ENCODE measurements at regions not wholly inside any gene's neighbourhood (a gene's known extent, or its start where the extent isn't known, plus 50 kb on each side); places are given as distances from the start of the nearest gene placed in this dataset.

GRCh38 chr3:154893813-154894212, 186.3 kb upstream of the MME start:
- ATAC-seq (no peak), DNase-seq (ENCODE audit: low spot score) (no peak)
- Mint-ChIP-seq H3K9me3 (peaks cover 7% of the 10 kb centered on the region), H3K27ac (no peak overlapping the region), H3K36me3 (0 out of 2 replicates have a peak, but pooled peaks cover under 1% of the 10 kb centered on the region), H3K4me3 (no peak overlapping the region), H3K27me3 (ENCODE audit: low read depth) (no peaks in the 10 kb centered on the region), H3K4me1 (no peaks in the 10 kb centered on the region)
- TF ChIP-seq OVOL2 (CRISPR knock-in tag; IDR thresholded peaks at IDR 0.05; ENCODE audit: borderline replicate concordance): no peak
- TF ChIP-seq ZNF396 (CRISPR knock-in tag; IDR thresholded peaks at IDR 0.05; ENCODE audit: borderline replicate concordance): no peak
- TF ChIP-seq ERG (CRISPR knock-in tag; IDR thresholded peaks at IDR 0.05): no peak
- no peak for TF ChIP-seq EMX1 (CRISPR knock-in tag; IDR thresholded peaks at IDR 0.05)
- no peak for TF ChIP-seq FOXK1 (CRISPR knock-in tag; IDR thresholded peaks at IDR 0.05)
- TF ChIP-seq GTF2I (CRISPR knock-in tag; conservative IDR thresholded peaks at IDR 0.05): no peak
- no peak for TF ChIP-seq NR3C1 (CRISPR knock-in tag; conservative IDR thresholded peaks at IDR 0.05; ENCODE audit: low read depth)
- TF ChIP-seq PRDM15 (CRISPR knock-in tag; IDR thresholded peaks at IDR 0.05): no peak
- TF ChIP-seq USF1 (CRISPR knock-in tag; IDR thresholded peaks at IDR 0.05): no peak
- no peak for TF ChIP-seq JUN (CRISPR knock-in tag; IDR thresholded peaks at IDR 0.05)
- TF ChIP-seq, protein P1, sequence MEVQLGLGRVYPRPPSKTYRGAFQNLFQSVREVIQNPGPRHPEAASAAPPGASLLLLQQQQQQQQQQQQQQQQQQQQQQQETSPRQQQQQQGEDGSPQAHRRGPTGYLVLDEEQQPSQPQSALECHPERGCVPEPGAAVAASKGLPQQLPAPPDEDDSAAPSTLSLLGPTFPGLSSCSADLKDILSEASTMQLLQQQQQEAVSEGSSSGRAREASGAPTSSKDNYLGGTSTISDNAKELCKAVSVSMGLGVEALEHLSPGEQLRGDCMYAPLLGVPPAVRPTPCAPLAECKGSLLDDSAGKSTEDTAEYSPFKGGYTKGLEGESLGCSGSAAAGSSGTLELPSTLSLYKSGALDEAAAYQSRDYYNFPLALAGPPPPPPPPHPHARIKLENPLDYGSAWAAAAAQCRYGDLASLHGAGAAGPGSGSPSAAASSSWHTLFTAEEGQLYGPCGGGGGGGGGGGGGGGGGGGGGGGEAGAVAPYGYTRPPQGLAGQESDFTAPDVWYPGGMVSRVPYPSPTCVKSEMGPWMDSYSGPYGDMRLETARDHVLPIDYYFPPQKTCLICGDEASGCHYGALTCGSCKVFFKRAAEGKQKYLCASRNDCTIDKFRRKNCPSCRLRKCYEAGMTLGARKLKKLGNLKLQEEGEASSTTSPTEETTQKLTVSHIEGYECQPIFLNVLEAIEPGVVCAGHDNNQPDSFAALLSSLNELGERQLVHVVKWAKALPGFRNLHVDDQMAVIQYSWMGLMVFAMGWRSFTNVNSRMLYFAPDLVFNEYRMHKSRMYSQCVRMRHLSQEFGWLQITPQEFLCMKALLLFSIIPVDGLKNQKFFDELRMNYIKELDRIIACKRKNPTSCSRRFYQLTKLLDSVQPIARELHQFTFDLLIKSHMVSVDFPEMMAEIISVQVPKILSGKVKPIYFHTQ (CRISPR knock-in tag; IDR thresholded peaks at IDR 0.05): no peak
- TF ChIP-seq, protein P2, sequence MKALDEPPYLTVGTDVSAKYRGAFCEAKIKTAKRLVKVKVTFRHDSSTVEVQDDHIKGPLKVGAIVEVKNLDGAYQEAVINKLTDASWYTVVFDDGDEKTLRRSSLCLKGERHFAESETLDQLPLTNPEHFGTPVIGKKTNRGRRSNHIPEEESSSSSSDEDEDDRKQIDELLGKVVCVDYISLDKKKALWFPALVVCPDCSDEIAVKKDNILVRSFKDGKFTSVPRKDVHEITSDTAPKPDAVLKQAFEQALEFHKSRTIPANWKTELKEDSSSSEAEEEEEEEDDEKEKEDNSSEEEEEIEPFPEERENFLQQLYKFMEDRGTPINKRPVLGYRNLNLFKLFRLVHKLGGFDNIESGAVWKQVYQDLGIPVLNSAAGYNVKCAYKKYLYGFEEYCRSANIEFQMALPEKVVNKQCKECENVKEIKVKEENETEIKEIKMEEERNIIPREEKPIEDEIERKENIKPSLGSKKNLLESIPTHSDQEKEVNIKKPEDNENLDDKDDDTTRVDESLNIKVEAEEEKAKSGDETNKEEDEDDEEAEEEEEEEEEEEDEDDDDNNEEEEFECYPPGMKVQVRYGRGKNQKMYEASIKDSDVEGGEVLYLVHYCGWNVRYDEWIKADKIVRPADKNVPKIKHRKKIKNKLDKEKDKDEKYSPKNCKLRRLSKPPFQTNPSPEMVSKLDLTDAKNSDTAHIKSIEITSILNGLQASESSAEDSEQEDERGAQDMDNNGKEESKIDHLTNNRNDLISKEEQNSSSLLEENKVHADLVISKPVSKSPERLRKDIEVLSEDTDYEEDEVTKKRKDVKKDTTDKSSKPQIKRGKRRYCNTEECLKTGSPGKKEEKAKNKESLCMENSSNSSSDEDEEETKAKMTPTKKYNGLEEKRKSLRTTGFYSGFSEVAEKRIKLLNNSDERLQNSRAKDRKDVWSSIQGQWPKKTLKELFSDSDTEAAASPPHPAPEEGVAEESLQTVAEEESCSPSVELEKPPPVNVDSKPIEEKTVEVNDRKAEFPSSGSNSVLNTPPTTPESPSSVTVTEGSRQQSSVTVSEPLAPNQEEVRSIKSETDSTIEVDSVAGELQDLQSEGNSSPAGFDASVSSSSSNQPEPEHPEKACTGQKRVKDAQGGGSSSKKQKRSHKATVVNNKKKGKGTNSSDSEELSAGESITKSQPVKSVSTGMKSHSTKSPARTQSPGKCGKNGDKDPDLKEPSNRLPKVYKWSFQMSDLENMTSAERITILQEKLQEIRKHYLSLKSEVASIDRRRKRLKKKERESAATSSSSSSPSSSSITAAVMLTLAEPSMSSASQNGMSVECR (CRISPR knock-in tag; IDR thresholded peaks at IDR 0.05; ENCODE audit: borderline replicate concordance): no peak
- TF ChIP-seq, protein P3, sequence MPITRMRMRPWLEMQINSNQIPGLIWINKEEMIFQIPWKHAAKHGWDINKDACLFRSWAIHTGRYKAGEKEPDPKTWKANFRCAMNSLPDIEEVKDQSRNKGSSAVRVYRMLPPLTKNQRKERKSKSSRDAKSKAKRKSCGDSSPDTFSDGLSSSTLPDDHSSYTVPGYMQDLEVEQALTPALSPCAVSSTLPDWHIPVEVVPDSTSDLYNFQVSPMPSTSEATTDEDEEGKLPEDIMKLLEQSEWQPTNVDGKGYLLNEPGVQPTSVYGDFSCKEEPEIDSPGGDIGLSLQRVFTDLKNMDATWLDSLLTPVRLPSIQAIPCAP (CRISPR knock-in tag; IDR thresholded peaks at IDR 0.05): no peak
- no peak for TF ChIP-seq NFATC4 (CRISPR knock-in tag; IDR thresholded peaks at IDR 0.05)
- CTCF ChIA-PET: no interaction called here
- POLR2A ChIA-PET: no interaction called here

Data from WTC11 (cell line).